Neural cell (in vitro differentiated cells): ENCODE measurements at regions not wholly inside any gene's neighbourhood (a gene's known extent, or its start where the extent isn't known, plus 50 kb on each side); places are given as distances from the start of the nearest gene placed in this dataset.

Experiments
- H2AFZ ChIP-seq: fragments of 200-600, 300-800 bp; sonication (generic), shearing (Covaris generic); 2 replicates; pipeline ENCODE4 v1.6.0; 2014; ENCODE audit warnings: low read depth, mild to moderate bottlenecking, antibody characterized with exemption, low read length, moderate library complexity
- H3F3A ChIP-seq: fragments of 200-600 bp; shearing (Covaris generic); 2 replicates; pipeline ENCODE4 v1.6.1; 2016; ENCODE audit warnings: mild to moderate bottlenecking, moderate library complexity, mixed read lengths, antibody characterized with exemption, low read length; ENCODE audit not compliant: insufficient read depth, poor library complexity, severe bottlenecking
- H3K27ac ChIP-seq: fragments of 200-600, 300-800 bp; sonication (generic), shearing (Covaris generic); 2 replicates; pipeline ENCODE4 v1.5.1; 2014; ENCODE audit warnings: mild to moderate bottlenecking, low read length, moderate library complexity
- H3K27me3 ChIP-seq: fragments of 300-800, 200-600 bp; sonication (generic), shearing (Covaris generic); 2 replicates; pipeline ENCODE4 v1.6.0; 2014; ENCODE audit warnings: mild to moderate bottlenecking, low read depth, low read length, moderate library complexity; ENCODE audit not compliant: insufficient read depth
- H3K36me3 ChIP-seq: fragments of 300-800, 200-600 bp; sonication (generic), shearing (Covaris generic); 2 replicates; pipeline ENCODE4 v1.5.1; 2014; ENCODE audit warnings: mild to moderate bottlenecking, antibody characterized with exemption, low read length, moderate library complexity; ENCODE audit not compliant: insufficient read depth
- H3K4me2 ChIP-seq: fragments of 300-800, 200-600 bp; sonication (generic), shearing (Covaris generic); 2 replicates; pipeline ENCODE4 v1.6.0; 2014; ENCODE audit warnings: mild to moderate bottlenecking, low read length
- H3K4me3 ChIP-seq: fragments of 300-800, 200-600 bp; sonication (generic), shearing (Covaris generic); 2 replicates; pipeline ENCODE4 v1.5.1; 2014; ENCODE audit warnings: mild to moderate bottlenecking, low read length, moderate library complexity
- H3K79me2 ChIP-seq: fragments of 200-600 bp; shearing (Covaris generic); replicated peaks from 2 replicates; pipeline ENCODE4 v1.6.0; 2014; ENCODE audit warnings: mild to moderate bottlenecking, low read length, moderate library complexity; ENCODE audit not compliant: insufficient read depth
- H3K9ac ChIP-seq: fragments of 300-800, 200-600 bp; sonication (generic), shearing (Covaris generic); 2 replicates; pipeline ENCODE4 v1.6.1; 2016; ENCODE audit warnings: mild to moderate bottlenecking, low read length, mixed read lengths
- H3K9me2 ChIP-seq: fragments of 200-600 bp; shearing (Covaris generic); 2 replicates; pipeline ENCODE4 v1.6.1; 2016; ENCODE audit warnings: mild to moderate bottlenecking, low read length, mixed read lengths; ENCODE audit not compliant: insufficient read depth
- H3K9me3 ChIP-seq: fragments of 200-600, 300-800 bp; sonication (generic), shearing (Covaris generic); 2 replicates; pipeline ENCODE4 v1.6.1; 2016; ENCODE audit warnings: mild to moderate bottlenecking, mixed run types, low read length, moderate library complexity, mixed read lengths
- H4K20me1 ChIP-seq: fragments of 200-600 bp; shearing (Covaris generic); 2 replicates; pipeline ENCODE4 v1.6.1; 2016; ENCODE audit warnings: mild to moderate bottlenecking, mixed run types; ENCODE audit not compliant: insufficient read depth
- EP300 ChIP-seq: fragments of 450-650 bp; conservative IDR thresholded peaks from 2 replicates; pipeline ENCODE4 v1.6.1; 2014; ENCODE audit warnings: antibody characterized with exemption, mild to moderate bottlenecking, moderate library complexity; ENCODE audit not compliant: poor library complexity, severe bottlenecking
- EZH2 ChIP-seq: fragments of 200-600, 300-800 bp; shearing (Covaris generic), sonication (generic); IDR thresholded peaks from 2 replicates; pipeline ENCODE4 v1.6.1; 2014; ENCODE audit warnings: antibody characterized with exemption, low read length, borderline replicate concordance, mild to moderate bottlenecking; ENCODE audit not compliant: insufficient read depth, poor library complexity, severe bottlenecking
- MXI1 ChIP-seq: fragments of 450-650 bp; conservative IDR thresholded peaks from 2 replicates; pipeline ENCODE4 v1.6.1; 2014; ENCODE audit warnings: antibody characterized with exemption, mild to moderate bottlenecking; ENCODE audit not compliant: poor library complexity, severe bottlenecking
- POLR2AphosphoS5 ChIP-seq: IDR thresholded peaks from 2 replicates; pipeline ENCODE4 v1.6.1; 2012
- RAD21 ChIP-seq: fragments of 450-650 bp; conservative IDR thresholded peaks from 2 replicates; pipeline ENCODE4 v1.6.1; 2014; ENCODE audit warnings: antibody characterized with exemption, mild to moderate bottlenecking, moderate library complexity
- SMC3 ChIP-seq: fragments of 450-650 bp; conservative IDR thresholded peaks from 2 replicates; pipeline ENCODE4 v1.6.1; 2014; ENCODE audit warnings: antibody characterized with exemption, mild to moderate bottlenecking, moderate library complexity; ENCODE audit not compliant: poor library complexity
- TAF1 ChIP-seq: IDR thresholded peaks from 2 replicates; pipeline ENCODE4 v1.6.1; 2012; ENCODE audit warnings: low read depth
- TF ChIP-seq, protein P1 (sequence below): IDR thresholded peaks from 2 replicates; pipeline ENCODE4 v1.6.1; 2012; ENCODE audit warnings: borderline replicate concordance
- TF ChIP-seq, protein P2 (sequence below): fragments of 450-650 bp; IDR thresholded peaks from 2 replicates; pipeline ENCODE4 v1.5.1; 2014; ENCODE audit warnings: antibody characterized with exemption, mild to moderate bottlenecking, moderate library complexity; ENCODE audit not compliant: poor library complexity, severe bottlenecking

- Histone ChIP-seq H4K20me1 (no peaks in the 10 kb centered on the region), H3K9me2 (no peaks in the 10 kb centered on the region), H2AFZ (no peak overlapping the region), H3K27ac (no peak overlapping the region), H3K9me3 (no peaks in the 10 kb centered on the region), H3F3A (no peaks in the 10 kb centered on the region), H3K36me3 (no peaks in the 10 kb centered on the region), H3K9ac (no peak overlapping the region), H3K4me3 (no peak overlapping the region), H3K27me3 (no peaks in the 10 kb centered on the region), H3K79me2 (no peaks in the 10 kb centered on the region), H3K4me2 (no peak overlapping the region)
- TF ChIP-seq, protein P1, sequence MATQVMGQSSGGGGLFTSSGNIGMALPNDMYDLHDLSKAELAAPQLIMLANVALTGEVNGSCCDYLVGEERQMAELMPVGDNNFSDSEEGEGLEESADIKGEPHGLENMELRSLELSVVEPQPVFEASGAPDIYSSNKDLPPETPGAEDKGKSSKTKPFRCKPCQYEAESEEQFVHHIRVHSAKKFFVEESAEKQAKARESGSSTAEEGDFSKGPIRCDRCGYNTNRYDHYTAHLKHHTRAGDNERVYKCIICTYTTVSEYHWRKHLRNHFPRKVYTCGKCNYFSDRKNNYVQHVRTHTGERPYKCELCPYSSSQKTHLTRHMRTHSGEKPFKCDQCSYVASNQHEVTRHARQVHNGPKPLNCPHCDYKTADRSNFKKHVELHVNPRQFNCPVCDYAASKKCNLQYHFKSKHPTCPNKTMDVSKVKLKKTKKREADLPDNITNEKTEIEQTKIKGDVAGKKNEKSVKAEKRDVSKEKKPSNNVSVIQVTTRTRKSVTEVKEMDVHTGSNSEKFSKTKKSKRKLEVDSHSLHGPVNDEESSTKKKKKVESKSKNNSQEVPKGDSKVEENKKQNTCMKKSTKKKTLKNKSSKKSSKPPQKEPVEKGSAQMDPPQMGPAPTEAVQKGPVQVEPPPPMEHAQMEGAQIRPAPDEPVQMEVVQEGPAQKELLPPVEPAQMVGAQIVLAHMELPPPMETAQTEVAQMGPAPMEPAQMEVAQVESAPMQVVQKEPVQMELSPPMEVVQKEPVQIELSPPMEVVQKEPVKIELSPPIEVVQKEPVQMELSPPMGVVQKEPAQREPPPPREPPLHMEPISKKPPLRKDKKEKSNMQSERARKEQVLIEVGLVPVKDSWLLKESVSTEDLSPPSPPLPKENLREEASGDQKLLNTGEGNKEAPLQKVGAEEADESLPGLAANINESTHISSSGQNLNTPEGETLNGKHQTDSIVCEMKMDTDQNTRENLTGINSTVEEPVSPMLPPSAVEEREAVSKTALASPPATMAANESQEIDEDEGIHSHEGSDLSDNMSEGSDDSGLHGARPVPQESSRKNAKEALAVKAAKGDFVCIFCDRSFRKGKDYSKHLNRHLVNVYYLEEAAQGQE = no peak
These were observed 250.6 kb upstream of the DAPK1 start for GRCh38 chr9:87247097-87247496.

- no peak overlapping the region for H3K27ac ChIP-seq
- H3K9me3 ChIP-seq = no peaks in the 10 kb centered on the region
- H3K9me2 ChIP-seq = no peaks in the 10 kb centered on the region
- no peak overlapping the region for H3K4me2 ChIP-seq
- H2AFZ ChIP-seq = no peak overlapping the region
- H3F3A ChIP-seq = no peaks in the 10 kb centered on the region
- H3K36me3 ChIP-seq = no peaks in the 10 kb centered on the region
- H3K4me3 ChIP-seq = no peak overlapping the region
- TF ChIP-seq EP300 (no peak), SMC3 (no peak), EZH2 (no peak), TAF1 (no peak), RAD21 (no peak), MXI1 (no peak), POLR2AphosphoS5 (no peak)
- TF ChIP-seq, protein P2, sequence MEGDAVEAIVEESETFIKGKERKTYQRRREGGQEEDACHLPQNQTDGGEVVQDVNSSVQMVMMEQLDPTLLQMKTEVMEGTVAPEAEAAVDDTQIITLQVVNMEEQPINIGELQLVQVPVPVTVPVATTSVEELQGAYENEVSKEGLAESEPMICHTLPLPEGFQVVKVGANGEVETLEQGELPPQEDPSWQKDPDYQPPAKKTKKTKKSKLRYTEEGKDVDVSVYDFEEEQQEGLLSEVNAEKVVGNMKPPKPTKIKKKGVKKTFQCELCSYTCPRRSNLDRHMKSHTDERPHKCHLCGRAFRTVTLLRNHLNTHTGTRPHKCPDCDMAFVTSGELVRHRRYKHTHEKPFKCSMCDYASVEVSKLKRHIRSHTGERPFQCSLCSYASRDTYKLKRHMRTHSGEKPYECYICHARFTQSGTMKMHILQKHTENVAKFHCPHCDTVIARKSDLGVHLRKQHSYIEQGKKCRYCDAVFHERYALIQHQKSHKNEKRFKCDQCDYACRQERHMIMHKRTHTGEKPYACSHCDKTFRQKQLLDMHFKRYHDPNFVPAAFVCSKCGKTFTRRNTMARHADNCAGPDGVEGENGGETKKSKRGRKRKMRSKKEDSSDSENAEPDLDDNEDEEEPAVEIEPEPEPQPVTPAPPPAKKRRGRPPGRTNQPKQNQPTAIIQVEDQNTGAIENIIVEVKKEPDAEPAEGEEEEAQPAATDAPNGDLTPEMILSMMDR = no peak
- TF ChIP-seq, protein P1 = no peak
- H3K79me2 ChIP-seq = no peaks in the 10 kb centered on the region
- H4K20me1 ChIP-seq = no peaks in the 10 kb centered on the region
- H3K27me3 ChIP-seq = no peaks in the 10 kb centered on the region
- no peak overlapping the region for H3K9ac ChIP-seq
These were observed 248.6 kb upstream of the DAPK1 start for GRCh38 chr9:87249029-87249428.
